ENCODE measurements at regions not wholly inside any gene's neighbourhood (a gene's known extent, or its start where the extent isn't known, plus 50 kb on each side); places are given as distances from the start of the nearest gene placed in this dataset.

GRCh38 chr6:19128701-19129100, 708.5 kb upstream of the ID4 start:
- DNase-seq (ENCODE audit: low spot score) (no peak), FAIRE-seq (no peak)

- DNase-seq (ENCODE audit: low spot score), result no peak
- no peak for FAIRE-seq
Observed at GRCh38 chr6:19135706-19136105, 701.5 kb upstream of the ID4 start.

- FAIRE-seq (no peak), DNase-seq (ENCODE audit: low spot score) (no peak)
Observed at GRCh38 chr6:19137505-19137904, 699.7 kb upstream of the ID4 start.

- DNase-seq (ENCODE audit: low spot score), result no peak
- FAIRE-seq, result no peak
Observed at GRCh38 chr6:19142275-19142674, 694.9 kb upstream of the ID4 start.

GRCh38 chr6:19150307-19150706, 686.9 kb upstream of the ID4 start:
- DNase-seq (ENCODE audit: low spot score) (no peak), FAIRE-seq (no peak)

GRCh38 chr6:19153270-19153980, 683.7 kb upstream of the ID4 start:
- DNase-seq (ENCODE audit: low spot score) (no peak), FAIRE-seq (no peak)

GRCh38 chr6:19153981-19154295, 683.2 kb upstream of the ID4 start:
- FAIRE-seq, result no peak
- no peak for DNase-seq (ENCODE audit: low spot score)

GRCh38 chr6:19156443-19156842, 680.7 kb upstream of the ID4 start:
- FAIRE-seq (no peak), DNase-seq (ENCODE audit: low spot score) (no peak)

GRCh38 chr6:19157486-19157885, 679.7 kb upstream of the ID4 start:
- no peak for FAIRE-seq

GRCh38 chr6:19158586-19158985, 678.6 kb upstream of the ID4 start:
- FAIRE-seq (no peak), DNase-seq (ENCODE audit: low spot score) (no peak)

More at GRCh38 chr6:19157486-19157885, 679.7 kb upstream of the ID4 start:
- DNase-seq (ENCODE audit: low spot score), result no peak

GRCh38 chr6:19159089-19159488, 678.1 kb upstream of the ID4 start:
- DNase-seq (ENCODE audit: low spot score) (no peak), FAIRE-seq (no peak)

GRCh38 chr6:19159561-19159960, 677.6 kb upstream of the ID4 start:
- FAIRE-seq, result no peak

GRCh38 chr6:19160081-19160730, 677.0 kb upstream of the ID4 start:
- DNase-seq (ENCODE audit: low spot score) (no peak), FAIRE-seq (no peak)

More at GRCh38 chr6:19159561-19159960, 677.6 kb upstream of the ID4 start:
- no peak for DNase-seq (ENCODE audit: low spot score)

- no peak for DNase-seq (ENCODE audit: low spot score)
- FAIRE-seq, result no peak
Observed at GRCh38 chr6:19167251-19167650, 669.9 kb upstream of the ID4 start.

- FAIRE-seq (no peak), DNase-seq (ENCODE audit: low spot score) (no peak)
Observed at GRCh38 chr6:19169366-19169765, 667.8 kb upstream of the ID4 start.

- DNase-seq (ENCODE audit: low spot score) (no peak), FAIRE-seq (no peak)
Observed at GRCh38 chr6:19175023-19175422, 662.1 kb upstream of the ID4 start.

GRCh38 chr6:19180348-19181072, 656.7 kb upstream of the ID4 start:
- DNase-seq (ENCODE audit: low spot score) (no peak), FAIRE-seq (no peak)

GRCh38 chr6:19181211-19181610, 656.0 kb upstream of the ID4 start:
- FAIRE-seq (no peak), DNase-seq (ENCODE audit: low spot score) (no peak)

- FAIRE-seq, result no peak
Observed at GRCh38 chr6:19193624-19194023, 643.5 kb upstream of the ID4 start.

GRCh38 chr6:19204445-19204844, 632.7 kb upstream of the ID4 start:
- DNase-seq (ENCODE audit: low spot score), result no peak
- FAIRE-seq, result no peak

More at GRCh38 chr6:19193624-19194023, 643.5 kb upstream of the ID4 start:
- no peak for DNase-seq (ENCODE audit: low spot score)

GRCh38 chr6:19205076-19205475, 632.1 kb upstream of the ID4 start:
- DNase-seq (ENCODE audit: low spot score) (no peak), FAIRE-seq (no peak)

GRCh38 chr6:19209202-19209601, 628.0 kb upstream of the ID4 start:
- DNase-seq (ENCODE audit: low spot score) (no peak), FAIRE-seq (no peak)
